ENCODE measurements at regions not wholly inside any gene's neighbourhood (a gene's known extent, or its start where the extent isn't known, plus 50 kb on each side); places are given as distances from the start of the nearest gene placed in this dataset.

DNA sequence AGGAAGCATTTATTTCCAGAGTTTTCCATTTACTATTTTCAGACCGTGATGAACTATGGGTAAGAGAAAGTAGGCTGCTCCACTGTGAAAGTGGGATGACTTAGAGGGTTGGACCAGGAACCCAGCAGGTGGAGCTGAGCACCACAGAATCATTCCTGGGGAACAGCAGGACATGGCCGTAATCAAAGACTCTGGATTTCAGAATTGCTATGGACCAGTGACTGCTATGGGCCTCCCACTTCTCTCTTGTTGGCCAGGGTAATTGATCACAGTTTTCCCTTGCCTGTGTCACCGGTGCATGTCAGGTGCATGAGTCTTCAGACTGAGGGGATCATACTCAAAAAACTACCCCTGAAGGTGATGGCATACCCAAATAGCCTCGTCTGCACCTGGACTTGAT, 90.6 kb upstream of the GPC1 start:
- TF ChIP-seq, protein P1, sequence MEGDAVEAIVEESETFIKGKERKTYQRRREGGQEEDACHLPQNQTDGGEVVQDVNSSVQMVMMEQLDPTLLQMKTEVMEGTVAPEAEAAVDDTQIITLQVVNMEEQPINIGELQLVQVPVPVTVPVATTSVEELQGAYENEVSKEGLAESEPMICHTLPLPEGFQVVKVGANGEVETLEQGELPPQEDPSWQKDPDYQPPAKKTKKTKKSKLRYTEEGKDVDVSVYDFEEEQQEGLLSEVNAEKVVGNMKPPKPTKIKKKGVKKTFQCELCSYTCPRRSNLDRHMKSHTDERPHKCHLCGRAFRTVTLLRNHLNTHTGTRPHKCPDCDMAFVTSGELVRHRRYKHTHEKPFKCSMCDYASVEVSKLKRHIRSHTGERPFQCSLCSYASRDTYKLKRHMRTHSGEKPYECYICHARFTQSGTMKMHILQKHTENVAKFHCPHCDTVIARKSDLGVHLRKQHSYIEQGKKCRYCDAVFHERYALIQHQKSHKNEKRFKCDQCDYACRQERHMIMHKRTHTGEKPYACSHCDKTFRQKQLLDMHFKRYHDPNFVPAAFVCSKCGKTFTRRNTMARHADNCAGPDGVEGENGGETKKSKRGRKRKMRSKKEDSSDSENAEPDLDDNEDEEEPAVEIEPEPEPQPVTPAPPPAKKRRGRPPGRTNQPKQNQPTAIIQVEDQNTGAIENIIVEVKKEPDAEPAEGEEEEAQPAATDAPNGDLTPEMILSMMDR (IDR thresholded peaks at IDR 0.05): no peak
- no peak for TF ChIP-seq POLR2A (IDR thresholded peaks at IDR 0.05)
- no peak for TF ChIP-seq POLR2AphosphoS5 (IDR thresholded peaks at IDR 0.05)
- TF ChIP-seq EP300 (IDR thresholded peaks at IDR 0.05): no peak

All from suprapubic skin (tissue), 4 donors.